GM23338 (cell line): ENCODE measurements at regions not wholly inside any gene's neighbourhood (a gene's known extent, or its start where the extent isn't known, plus 50 kb on each side); places are given as distances from the start of the nearest gene placed in this dataset.

Experiments used
- ATAC-seq: fragments of 200-7000 bp; cut with Tn5 transposase; 3 replicates; pipeline ENCODE4 v1.9.1; 2020
- DNase-seq: peaks from one replicate; pipeline ENCODE4 v3.0.0-alpha.2; 2015; ENCODE audit warnings: low spot score
- H2AFZ ChIP-seq: fragments of 200-600 bp; sonication (generic); 2 replicates; pipeline ENCODE4 v1.8.0; 2016; ENCODE audit warnings: antibody characterized with exemption, mild to moderate bottlenecking, moderate library complexity
- H3F3A ChIP-seq: fragments of 200-600 bp; sonication (generic); replicated peaks from 2 replicates; pipeline ENCODE4 v1.8.0; 2017; ENCODE audit warnings: antibody characterized with exemption, mixed run types, low read depth
- H3K27ac ChIP-seq: fragments of 200-600 bp; sonication (generic); 2 replicates; pipeline ENCODE4 v1.6.1; 2016; ENCODE audit warnings: low read depth
- H3K27me3 ChIP-seq: fragments of 200-600 bp; sonication (generic); 2 replicates; pipeline ENCODE4 v1.8.0; 2016; ENCODE audit warnings: mild to moderate bottlenecking, mixed run types, moderate library complexity; ENCODE audit not compliant: insufficient read depth
- H3K36me3 ChIP-seq: fragments of 200-600 bp; sonication (generic); 2 replicates; pipeline ENCODE4 v1.8.0; 2016; ENCODE audit warnings: mild to moderate bottlenecking; ENCODE audit not compliant: insufficient read depth
- H3K4me1 ChIP-seq: fragments of 200-600 bp; sonication (generic); 2 replicates; pipeline ENCODE4 v1.8.0; 2016; ENCODE audit warnings: mild to moderate bottlenecking, moderate library complexity; ENCODE audit not compliant: insufficient read depth
- H3K4me2 ChIP-seq: fragments of 200-600 bp; sonication (generic); 2 replicates; pipeline ENCODE4 v1.7.1; 2017; ENCODE audit warnings: mixed run types
- H3K4me3 ChIP-seq: fragments of 200-600 bp; sonication (generic); 2 replicates; pipeline ENCODE4 v1.6.1; 2016; ENCODE audit warnings: mixed run types
- H3K79me2 ChIP-seq: fragments of 200-600 bp; sonication (generic); replicated peaks from 2 replicates; pipeline ENCODE4 v1.8.0; 2017; ENCODE audit warnings: mild to moderate bottlenecking; ENCODE audit not compliant: insufficient read depth
- H3K9me2 ChIP-seq: fragments of 200-600 bp; sonication (generic); 2 replicates; pipeline ENCODE4 v1.8.0; 2017; ENCODE audit not compliant: insufficient read depth
- H4K20me1 ChIP-seq: fragments of 200-600 bp; sonication (generic); replicated peaks from 2 replicates; pipeline ENCODE4 v1.8.0; 2017; ENCODE audit warnings: mild to moderate bottlenecking; ENCODE audit not compliant: insufficient read depth
- H3K27ac Mint-ChIP-seq: 2 replicates; pipeline ENCODE4 v1.8.0; 2020; ENCODE audit warnings: inconsistent platforms, mild to moderate bottlenecking, moderate library complexity, mixed read lengths
- H3K27me3 Mint-ChIP-seq: 3 replicates; pipeline ENCODE4 v1.8.0; 2022; ENCODE audit warnings: low read depth, mild to moderate bottlenecking, moderate library complexity, mixed read lengths, inconsistent platforms; ENCODE audit not compliant: insufficient read depth, poor library complexity
- H3K36me3 Mint-ChIP-seq: 3 replicates; pipeline ENCODE4 v1.8.0; 2021; ENCODE audit warnings: low read depth, mild to moderate bottlenecking, inconsistent platforms, moderate library complexity, mixed read lengths
- H3K4me1 Mint-ChIP-seq: 3 replicates; pipeline ENCODE4 v1.8.0; 2020; ENCODE audit warnings: mild to moderate bottlenecking, inconsistent platforms, mixed read lengths
- H3K4me3 Mint-ChIP-seq: 3 replicates; pipeline ENCODE4 v1.8.0; 2021; ENCODE audit warnings: moderate library complexity, mild to moderate bottlenecking, inconsistent platforms, mixed read lengths
- H3K9me3 Mint-ChIP-seq: 3 replicates; pipeline ENCODE4 v1.8.0; 2020; ENCODE audit warnings: moderate library complexity, mild to moderate bottlenecking, inconsistent platforms, mixed read lengths
- CREB1 ChIP-seq: fragments of 250-450 bp; sonication (Bioruptor Pico); IDR thresholded peaks from 2 replicates; pipeline ENCODE4 v1.5.0; 2020; ENCODE audit warnings: low read depth, mild to moderate bottlenecking, moderate library complexity
- EZH2 ChIP-seq: fragments of 200-600 bp; sonication (generic); IDR thresholded peaks from one replicate; pipeline ENCODE4 v1.8.0; 2017; ENCODE audit warnings: antibody characterized with exemption, mild to moderate bottlenecking, low read depth; ENCODE audit not compliant: unreplicated experiment
- EZH2phosphoT487 ChIP-seq: fragments of 200-600 bp; sonication (generic); IDR thresholded peaks from one replicate; pipeline ENCODE4 v1.8.1; 2018; ENCODE audit warnings: antibody characterized with exemption; ENCODE audit not compliant: unreplicated experiment
- NANOG ChIP-seq: IDR thresholded peaks from 2 replicates; pipeline ENCODE4 v1.6.1; 2016; ENCODE audit warnings: antibody characterized with exemption, borderline replicate concordance
- REST ChIP-seq: IDR thresholded peaks from one replicate; pipeline ENCODE4 v1.6.1; 2018; ENCODE audit warnings: antibody characterized with exemption; ENCODE audit not compliant: unreplicated experiment
- STAT1 ChIP-seq: IDR thresholded peaks from one replicate; pipeline ENCODE4 v1.6.1; 2016; ENCODE audit warnings: antibody characterized with exemption; ENCODE audit not compliant: unreplicated experiment
- ZNF114 ChIP-seq: fragments of 250-450 bp; sonication (Bioruptor Pico); IDR thresholded peaks from 2 replicates; pipeline ENCODE4 v1.5.0; 2020; ENCODE audit warnings: mild to moderate bottlenecking, moderate library complexity
- ZNF331 ChIP-seq: fragments of 250-450 bp; sonication (Bioruptor Pico); IDR thresholded peaks from 2 replicates; pipeline ENCODE4 v1.5.0; 2020; ENCODE audit warnings: low read depth, mild to moderate bottlenecking, moderate library complexity
- TF ChIP-seq, protein P1 (sequence below): fragments of 250-450 bp; sonication (Bioruptor Pico); IDR thresholded peaks from 2 replicates; pipeline ENCODE4 v1.5.0; 2020; ENCODE audit warnings: mild to moderate bottlenecking, moderate library complexity

DNA sequence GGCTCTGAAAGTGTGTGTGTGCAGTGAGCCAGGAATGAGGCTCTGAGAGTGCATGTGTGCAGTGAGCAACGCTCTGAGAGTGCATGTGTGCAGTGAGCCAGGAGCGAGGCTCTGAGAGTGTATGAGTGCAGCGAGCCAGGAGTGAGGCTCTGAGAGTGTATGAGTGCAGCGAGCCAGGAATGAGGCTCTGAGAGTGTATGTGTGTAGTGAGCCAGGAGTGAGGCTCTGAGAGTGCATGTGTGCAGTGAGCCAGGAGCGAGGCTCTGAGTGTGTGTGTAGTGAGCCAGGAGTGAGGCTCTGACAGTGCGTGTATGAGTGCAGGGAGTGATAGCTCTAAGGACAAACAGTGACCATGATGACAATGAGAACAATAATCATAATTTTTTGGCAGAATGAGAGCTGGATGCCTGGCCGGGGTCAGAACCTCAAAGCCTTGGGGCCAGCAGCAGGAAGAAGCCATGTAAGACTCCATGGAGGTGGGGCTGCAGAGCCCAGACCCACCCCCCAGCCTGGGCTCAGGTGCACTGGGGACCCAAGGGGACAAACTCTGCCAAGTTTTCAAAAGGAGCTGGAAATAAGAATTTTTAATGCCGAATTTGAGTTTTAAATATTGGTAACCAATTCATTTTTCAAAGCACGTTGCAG, 85.7 kb upstream of the PRR20G start (continued):
- TF ChIP-seq EZH2phosphoT487, result no peak
- no peak for TF ChIP-seq NANOG
- TF ChIP-seq STAT1, result no peak
- no peak for TF ChIP-seq ZNF331 (CRISPR knock-in tag)
- no peak for TF ChIP-seq REST
- TF ChIP-seq ZNF114 (CRISPR knock-in tag), result no peak

DNA sequence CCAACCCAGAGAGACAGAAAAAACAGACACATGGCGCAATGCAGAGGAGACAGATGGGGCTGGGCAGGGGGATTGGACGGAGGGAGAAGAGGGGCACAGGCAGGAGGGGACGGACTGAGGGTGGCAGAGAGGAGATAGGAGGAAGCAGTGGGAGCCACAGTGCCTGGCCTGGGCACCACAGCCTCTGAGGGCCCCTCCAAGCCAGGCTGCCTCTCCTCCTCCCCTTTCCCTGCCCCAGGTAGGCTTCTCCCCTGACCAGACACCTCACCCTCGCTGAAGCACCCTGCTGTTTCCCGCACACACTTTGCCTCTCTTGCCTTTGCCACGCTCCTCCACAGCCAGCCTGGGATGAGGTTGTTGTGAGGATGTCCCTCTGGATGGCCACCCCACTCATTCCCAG, 84.0 kb upstream of the PRR20G start:
- H3K27ac Mint-ChIP-seq, result no peak overlapping the region
- Histone ChIP-seq H3K4me2 (no peak overlapping the region), H3K27ac (no peak overlapping the region), H3K4me1 (no peaks in the 10 kb centered on the region), H3K36me3 (no peaks in the 10 kb centered on the region), H2AFZ (no peak overlapping the region), H3K4me3 (no peak overlapping the region), H3F3A (no peaks in the 10 kb centered on the region), H3K79me2 (no peaks in the 10 kb centered on the region), H3K9me2 (no peaks in the 10 kb centered on the region), H4K20me1 (no peaks in the 10 kb centered on the region), H3K27me3 (no peaks in the 10 kb centered on the region)
- H3K9me3 Mint-ChIP-seq, result no peaks in the 10 kb centered on the region
- H3K27me3 Mint-ChIP-seq, result peaks cover 10% of the 10 kb centered on the region
- H3K4me3 Mint-ChIP-seq, result no peak overlapping the region
- no peak for DNase-seq
- no peaks in the 10 kb centered on the region for H3K36me3 Mint-ChIP-seq
- H3K4me1 Mint-ChIP-seq, result peaks cover 12% of the 10 kb centered on the region
- ATAC-seq, result no peak
- TF ChIP-seq STAT1 (no peak), CREB1 (CRISPR knock-in tag) (no peak), ZNF331 (CRISPR knock-in tag) (no peak), EZH2 (no peak), REST (no peak), NANOG (no peak), ZNF114 (CRISPR knock-in tag) (no peak)
- TF ChIP-seq, protein P1, sequence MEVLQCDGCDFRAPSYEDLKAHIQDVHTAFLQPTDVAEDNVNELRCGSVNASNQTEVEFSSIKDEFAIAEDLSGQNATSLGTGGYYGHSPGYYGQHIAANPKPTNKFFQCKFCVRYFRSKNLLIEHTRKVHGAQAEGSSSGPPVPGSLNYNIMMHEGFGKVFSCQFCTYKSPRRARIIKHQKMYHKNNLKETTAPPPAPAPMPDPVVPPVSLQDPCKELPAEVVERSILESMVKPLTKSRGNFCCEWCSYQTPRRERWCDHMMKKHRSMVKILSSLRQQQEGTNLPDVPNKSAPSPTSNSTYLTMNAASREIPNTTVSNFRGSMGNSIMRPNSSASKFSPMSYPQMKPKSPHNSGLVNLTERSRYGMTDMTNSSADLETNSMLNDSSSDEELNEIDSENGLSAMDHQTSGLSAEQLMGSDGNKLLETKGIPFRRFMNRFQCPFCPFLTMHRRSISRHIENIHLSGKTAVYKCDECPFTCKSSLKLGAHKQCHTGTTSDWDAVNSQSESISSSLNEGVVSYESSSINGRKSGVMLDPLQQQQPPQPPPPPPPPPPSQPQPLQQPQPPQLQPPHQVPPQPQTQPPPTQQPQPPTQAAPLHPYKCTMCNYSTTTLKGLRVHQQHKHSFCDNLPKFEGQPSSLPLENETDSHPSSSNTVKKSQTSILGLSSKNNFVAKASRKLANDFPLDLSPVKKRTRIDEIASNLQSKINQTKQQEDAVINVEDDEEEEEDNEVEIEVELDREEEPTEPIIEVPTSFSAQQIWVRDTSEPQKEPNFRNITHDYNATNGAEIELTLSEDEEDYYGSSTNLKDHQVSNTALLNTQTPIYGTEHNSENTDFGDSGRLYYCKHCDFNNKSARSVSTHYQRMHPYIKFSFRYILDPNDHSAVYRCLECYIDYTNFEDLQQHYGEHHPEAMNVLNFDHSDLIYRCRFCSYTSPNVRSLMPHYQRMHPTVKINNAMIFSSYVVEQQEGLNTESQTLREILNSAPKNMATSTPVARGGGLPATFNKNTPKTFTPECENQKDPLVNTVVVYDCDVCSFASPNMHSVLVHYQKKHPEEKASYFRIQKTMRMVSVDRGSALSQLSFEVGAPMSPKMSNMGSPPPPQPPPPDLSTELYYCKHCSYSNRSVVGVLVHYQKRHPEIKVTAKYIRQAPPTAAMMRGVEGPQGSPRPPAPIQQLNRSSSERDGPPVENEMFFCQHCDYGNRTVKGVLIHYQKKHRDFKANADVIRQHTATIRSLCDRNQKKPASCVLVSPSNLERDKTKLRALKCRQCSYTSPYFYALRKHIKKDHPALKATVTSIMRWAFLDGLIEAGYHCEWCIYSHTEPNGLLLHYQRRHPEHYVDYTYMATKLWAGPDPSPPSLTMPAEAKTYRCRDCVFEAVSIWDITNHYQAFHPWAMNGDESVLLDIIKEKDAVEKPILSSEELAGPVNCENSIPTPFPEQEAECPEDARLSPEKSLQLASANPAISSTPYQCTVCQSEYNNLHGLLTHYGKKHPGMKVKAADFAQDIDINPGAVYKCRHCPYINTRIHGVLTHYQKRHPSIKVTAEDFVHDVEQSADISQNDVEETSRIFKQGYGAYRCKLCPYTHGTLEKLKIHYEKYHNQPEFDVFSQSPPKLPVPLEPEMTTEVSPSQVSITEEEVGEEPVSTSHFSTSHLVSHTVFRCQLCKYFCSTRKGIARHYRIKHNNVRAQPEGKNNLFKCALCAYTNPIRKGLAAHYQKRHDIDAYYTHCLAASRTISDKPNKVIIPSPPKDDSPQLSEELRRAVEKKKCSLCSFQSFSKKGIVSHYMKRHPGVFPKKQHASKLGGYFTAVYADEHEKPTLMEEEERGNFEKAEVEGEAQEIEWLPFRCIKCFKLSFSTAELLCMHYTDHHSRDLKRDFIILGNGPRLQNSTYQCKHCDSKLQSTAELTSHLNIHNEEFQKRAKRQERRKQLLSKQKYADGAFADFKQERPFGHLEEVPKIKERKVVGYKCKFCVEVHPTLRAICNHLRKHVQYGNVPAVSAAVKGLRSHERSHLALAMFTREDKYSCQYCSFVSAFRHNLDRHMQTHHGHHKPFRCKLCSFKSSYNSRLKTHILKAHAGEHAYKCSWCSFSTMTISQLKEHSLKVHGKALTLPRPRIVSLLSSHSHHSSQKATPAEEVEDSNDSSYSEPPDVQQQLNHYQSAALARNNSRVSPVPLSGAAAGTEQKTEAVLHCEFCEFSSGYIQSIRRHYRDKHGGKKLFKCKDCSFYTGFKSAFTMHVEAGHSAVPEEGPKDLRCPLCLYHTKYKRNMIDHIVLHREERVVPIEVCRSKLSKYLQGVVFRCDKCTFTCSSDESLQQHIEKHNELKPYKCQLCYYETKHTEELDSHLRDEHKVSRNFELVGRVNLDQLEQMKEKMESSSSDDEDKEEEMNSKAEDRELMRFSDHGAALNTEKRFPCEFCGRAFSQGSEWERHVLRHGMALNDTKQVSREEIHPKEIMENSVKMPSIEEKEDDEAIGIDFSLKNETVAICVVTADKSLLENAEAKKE (CRISPR knock-in tag), result no peak
